ENCODE measurements at regions not wholly inside any gene's neighbourhood (a gene's known extent, or its start where the extent isn't known, plus 50 kb on each side); places are given as distances from the start of the nearest gene placed in this dataset.

GRCh38 chr4:136012220-136012619, 1520.1 kb downstream of the PCDH18 start:
- Histone ChIP-seq H2AFZ (ENCODE audit: low read length) (no peak overlapping the region), H3K79me2 (ENCODE audit: control insufficient read depth, insufficient read depth, low read length) (no peaks in the 10 kb centered on the region), H3K4me2 (ENCODE audit: extremely low read depth, insufficient read depth, low read length) (no peak overlapping the region), H3K9ac (ENCODE audit: insufficient read depth, low read length) (no peak overlapping the region), H3K4me1 (ENCODE audit: control insufficient read depth, extremely low read depth, insufficient read depth, low read length) (no peaks in the 10 kb centered on the region), H4K20me1 (ENCODE audit: control insufficient read depth, extremely low read depth, insufficient read depth, low read length) (no peaks in the 10 kb centered on the region), H3K27ac (ENCODE audit: insufficient read depth, low read length) (no peak overlapping the region), H3K9me3 (ENCODE audit: control insufficient read depth, insufficient read depth, low read depth, low read length) (no peaks in the 10 kb centered on the region), H3K36me3 (ENCODE audit: control insufficient read depth, insufficient read depth, low read length) (no peaks in the 10 kb centered on the region), H3K4me3 (replicated peaks in 1 of 4; ENCODE audit: control extremely low read depth in 1 of 4, insufficient read depth in 1 of 4, low read depth in 3 of 4, low read length in 4 of 4) (no peak overlapping the region), H3K27me3 (ENCODE audit: control insufficient read depth, insufficient read depth, low read length) (no peaks in the 10 kb centered on the region)
- DNase-seq (ENCODE audit: low read depth in 2 of 2), result peak in 1 of 2 donors; percentile 28
- TF ChIP-seq EZH2 (IDR thresholded peaks at IDR 0.05; ENCODE audit: low read length, missing control alignments), result no peak
- TF ChIP-seq, protein P1, sequence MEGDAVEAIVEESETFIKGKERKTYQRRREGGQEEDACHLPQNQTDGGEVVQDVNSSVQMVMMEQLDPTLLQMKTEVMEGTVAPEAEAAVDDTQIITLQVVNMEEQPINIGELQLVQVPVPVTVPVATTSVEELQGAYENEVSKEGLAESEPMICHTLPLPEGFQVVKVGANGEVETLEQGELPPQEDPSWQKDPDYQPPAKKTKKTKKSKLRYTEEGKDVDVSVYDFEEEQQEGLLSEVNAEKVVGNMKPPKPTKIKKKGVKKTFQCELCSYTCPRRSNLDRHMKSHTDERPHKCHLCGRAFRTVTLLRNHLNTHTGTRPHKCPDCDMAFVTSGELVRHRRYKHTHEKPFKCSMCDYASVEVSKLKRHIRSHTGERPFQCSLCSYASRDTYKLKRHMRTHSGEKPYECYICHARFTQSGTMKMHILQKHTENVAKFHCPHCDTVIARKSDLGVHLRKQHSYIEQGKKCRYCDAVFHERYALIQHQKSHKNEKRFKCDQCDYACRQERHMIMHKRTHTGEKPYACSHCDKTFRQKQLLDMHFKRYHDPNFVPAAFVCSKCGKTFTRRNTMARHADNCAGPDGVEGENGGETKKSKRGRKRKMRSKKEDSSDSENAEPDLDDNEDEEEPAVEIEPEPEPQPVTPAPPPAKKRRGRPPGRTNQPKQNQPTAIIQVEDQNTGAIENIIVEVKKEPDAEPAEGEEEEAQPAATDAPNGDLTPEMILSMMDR (conservative IDR thresholded peaks at IDR 0.05 in 1 of 2, IDR thresholded peaks at IDR 0.05 in 1 of 2; ENCODE audit: low read depth in 1 of 2, low read length in 2 of 2), result no peak

- no peak overlapping the region for H2AFZ ChIP-seq (ENCODE audit: low read length)
- no peaks in the 10 kb centered on the region for H3K27me3 ChIP-seq (ENCODE audit: control insufficient read depth, insufficient read depth, low read length)
- H3K4me2 ChIP-seq (ENCODE audit: extremely low read depth, insufficient read depth, low read length), result no peak overlapping the region
- H3K4me3 ChIP-seq (replicated peaks in 1 of 4; ENCODE audit: control extremely low read depth in 1 of 4, insufficient read depth in 1 of 4, low read depth in 3 of 4, low read length in 4 of 4), result no peak overlapping the region
- H3K4me1 ChIP-seq (ENCODE audit: control insufficient read depth, extremely low read depth, insufficient read depth, low read length), result no peaks in the 10 kb centered on the region
- H3K9me3 ChIP-seq (ENCODE audit: control insufficient read depth, insufficient read depth, low read depth, low read length), result no peaks in the 10 kb centered on the region
- TF ChIP-seq EZH2 (IDR thresholded peaks at IDR 0.05; ENCODE audit: low read length, missing control alignments), result no peak
- TF ChIP-seq, protein P1 (conservative IDR thresholded peaks at IDR 0.05 in 1 of 2, IDR thresholded peaks at IDR 0.05 in 1 of 2; ENCODE audit: low read depth in 1 of 2, low read length in 2 of 2), result no peak
- DNase-seq (ENCODE audit: low read depth in 2 of 2), result no peak
- H3K9ac ChIP-seq (ENCODE audit: insufficient read depth, low read length), result no peak overlapping the region
- H3K36me3 ChIP-seq (ENCODE audit: control insufficient read depth, insufficient read depth, low read length), result no peaks in the 10 kb centered on the region
- no peaks in the 10 kb centered on the region for H4K20me1 ChIP-seq (ENCODE audit: control insufficient read depth, extremely low read depth, insufficient read depth, low read length)
- no peaks in the 10 kb centered on the region for H3K79me2 ChIP-seq (ENCODE audit: control insufficient read depth, insufficient read depth, low read length)
- H3K27ac ChIP-seq (ENCODE audit: insufficient read depth, low read length), result no peak overlapping the region
These were observed 1522.9 kb downstream of the PCDH18 start for GRCh38 chr4:136009258-136009832.

DNA sequence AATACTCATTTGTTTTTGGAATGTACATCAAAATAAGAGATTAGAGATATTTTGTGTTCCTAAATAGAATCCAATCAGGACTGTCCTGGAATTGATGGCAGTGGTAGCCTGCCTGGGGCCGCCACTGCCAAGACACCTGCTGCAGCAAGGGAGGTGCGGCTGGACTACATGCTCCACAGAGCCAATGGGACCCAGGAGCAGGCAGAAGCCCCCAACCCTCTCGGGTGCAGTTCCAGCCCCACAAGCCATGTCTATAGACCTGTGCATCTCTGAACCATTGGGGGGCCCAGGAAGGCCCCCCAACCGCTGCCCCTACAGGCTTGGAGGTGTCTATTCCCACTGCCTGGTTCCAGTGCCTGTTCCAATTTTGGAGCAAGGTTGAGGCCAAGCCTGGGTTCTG, 1524.3 kb downstream of the PCDH18 start:
- Histone ChIP-seq H3K9me3 (ENCODE audit: control insufficient read depth, insufficient read depth, low read depth, low read length) (no peaks in the 10 kb centered on the region), H3K79me2 (ENCODE audit: control insufficient read depth, insufficient read depth, low read length) (no peaks in the 10 kb centered on the region), H3K4me3 (replicated peaks in 1 of 4; ENCODE audit: control extremely low read depth in 1 of 4, insufficient read depth in 1 of 4, low read depth in 3 of 4, low read length in 4 of 4) (no peak overlapping the region), H2AFZ (ENCODE audit: low read length) (no peak overlapping the region), H3K27me3 (ENCODE audit: control insufficient read depth, insufficient read depth, low read length) (no peaks in the 10 kb centered on the region), H3K9ac (ENCODE audit: insufficient read depth, low read length) (no peak overlapping the region), H3K36me3 (ENCODE audit: control insufficient read depth, insufficient read depth, low read length) (no peaks in the 10 kb centered on the region), H3K4me2 (ENCODE audit: extremely low read depth, insufficient read depth, low read length) (no peak overlapping the region), H3K4me1 (ENCODE audit: control insufficient read depth, extremely low read depth, insufficient read depth, low read length) (no peaks in the 10 kb centered on the region), H4K20me1 (ENCODE audit: control insufficient read depth, extremely low read depth, insufficient read depth, low read length) (no peaks in the 10 kb centered on the region), H3K27ac (ENCODE audit: insufficient read depth, low read length) (no peak overlapping the region)
- TF ChIP-seq, protein P1 (conservative IDR thresholded peaks at IDR 0.05 in 1 of 2, IDR thresholded peaks at IDR 0.05 in 1 of 2; ENCODE audit: low read depth in 1 of 2, low read length in 2 of 2), result no peak
- TF ChIP-seq EZH2 (IDR thresholded peaks at IDR 0.05; ENCODE audit: low read length, missing control alignments), result no peak
- DNase-seq (ENCODE audit: low read depth in 2 of 2), result no peak

All from fibroblast of lung (primary cell).